ENCODE measurements at regions not wholly inside any gene's neighbourhood (a gene's known extent, or its start where the extent isn't known, plus 50 kb on each side); places are given as distances from the start of the nearest gene placed in this dataset.
A peak's percentile ranks its signal among the peaks of the same experiment; 100 is the strongest.
"Not testable (repeated sequence)": the region's sequence is repeated elsewhere in the genome, so short reads cannot be mapped to it uniquely, and the experiment has no call there.

- H3K36me3 Mint-ChIP-seq (ENCODE audit: low read depth), result no peaks in the 10 kb centered on the region
- DNase-seq, result no peak
- Histone ChIP-seq H3K9me3 (ENCODE audit: control insufficient read depth in 1 of 2, insufficient read depth in 1 of 2, low read length in 2 of 2) (no peaks in the 10 kb centered on the region), H3K4me1 (ENCODE audit: insufficient read depth, low read length) (peaks cover 2% of the 10 kb centered on the region), H3K36me3 (ENCODE audit: insufficient read depth, low read length) (no peaks in the 10 kb centered on the region), H3K27ac (ENCODE audit: low read depth in 1 of 2, low read length in 2 of 2) (no peak overlapping the region), H3K27me3 (ENCODE audit: control insufficient read depth in 1 of 2, insufficient read depth in 2 of 2, low read length in 2 of 2) (no peaks in the 10 kb centered on the region), H3K4me3 (ENCODE audit: low read length) (no peak overlapping the region)
- ChIA-PET POLR2A (interaction anchor here (8.2 kb wide), 1 partner anchor 81 kb away, joined by 463 read pairs; a partner anchor contains a TSS), CTCF (no interaction called here)
- intact Hi-C loops (cut with DNase I, micrococcal nuclease), result no loop called here
- no peaks in the 10 kb centered on the region for H3K27me3 Mint-ChIP-seq
- no peak for ATAC-seq (ENCODE audit: poor library complexity)
- H3K27ac Mint-ChIP-seq, result no peak overlapping the region
- no peaks in the 10 kb centered on the region for H3K4me1 Mint-ChIP-seq (ENCODE audit: low read depth)
- no peaks in the 10 kb centered on the region for H3K9me3 Mint-ChIP-seq
- no peak overlapping the region for H3K4me3 Mint-ChIP-seq
- no peak for TF ChIP-seq CTCF (IDR thresholded peaks at IDR 0.05)
These were observed 86.5 kb upstream of the BTN3A2 start for GRCh38 chr6:26278536-26278935.

GRCh38 chr6:26279371-26279770, 85.6 kb upstream of the BTN3A2 start:
- H3K4me1 ChIP-seq (ENCODE audit: insufficient read depth, low read length); DNase-seq; CTCF ChIA-PET; H3K4me3 Mint-ChIP-seq; H3K36me3 Mint-ChIP-seq (ENCODE audit: low read depth); POLR2A ChIA-PET; H3K9me3 ChIP-seq (ENCODE audit: control insufficient read depth in 1 of 2, insufficient read depth in 1 of 2, low read length in 2 of 2); ATAC-seq (ENCODE audit: poor library complexity); H3K27ac Mint-ChIP-seq; H3K27me3 Mint-ChIP-seq; H3K4me3 ChIP-seq (ENCODE audit: low read length); H3K27me3 ChIP-seq (ENCODE audit: control insufficient read depth in 1 of 2, insufficient read depth in 2 of 2, low read length in 2 of 2); H3K4me1 Mint-ChIP-seq (ENCODE audit: low read depth); H3K27ac ChIP-seq (ENCODE audit: low read depth in 1 of 2, low read length in 2 of 2); intact Hi-C loops (cut with DNase I, micrococcal nuclease); H3K36me3 ChIP-seq (ENCODE audit: insufficient read depth, low read length); H3K9me3 Mint-ChIP-seq: not testable (repeated sequence)

- H3K27me3 ChIP-seq (ENCODE audit: control insufficient read depth in 1 of 2, insufficient read depth in 2 of 2, low read length in 2 of 2), result no peaks in the 10 kb centered on the region
- peaks cover 8% of the 10 kb centered on the region for H3K36me3 Mint-ChIP-seq (ENCODE audit: low read depth)
- POLR2A ChIA-PET, result interaction anchor here (6.1 kb wide), 1 partner anchor 8 kb away, joined by 417 read pairs; a partner anchor contains a TSS
- H3K4me1 Mint-ChIP-seq (ENCODE audit: low read depth), result peaks cover 15% of the 10 kb centered on the region
- peak overlapping the region; percentile 54 for H3K4me3 Mint-ChIP-seq
- H3K4me3 ChIP-seq (ENCODE audit: low read length), result no peak overlapping the region
- DNase-seq, result no peak
- no peaks in the 10 kb centered on the region for H3K36me3 ChIP-seq (ENCODE audit: insufficient read depth, low read length)
- H3K27ac ChIP-seq (ENCODE audit: low read depth in 1 of 2, low read length in 2 of 2), result no peak overlapping the region
- H3K4me1 ChIP-seq (ENCODE audit: insufficient read depth, low read length), result peaks cover 11% of the 10 kb centered on the region
- H3K27ac Mint-ChIP-seq, result no peak overlapping the region
- CTCF ChIA-PET, result no interaction called here
- no peaks in the 10 kb centered on the region for H3K9me3 ChIP-seq (ENCODE audit: control insufficient read depth in 1 of 2, insufficient read depth in 1 of 2, low read length in 2 of 2)
- H3K9me3 Mint-ChIP-seq, result no peaks in the 10 kb centered on the region
- TF ChIP-seq CTCF (IDR thresholded peaks at IDR 0.05), result no peak
- intact Hi-C loops (cut with DNase I, micrococcal nuclease), result loop anchor here (10.0 kb wide), 2 partner anchors 854 to 1554 kb away; a partner anchor contains a TSS
- no peak for ATAC-seq (ENCODE audit: poor library complexity)
- H3K27me3 Mint-ChIP-seq, result peaks cover 4% of the 10 kb centered on the region
These were observed 84.6 kb upstream of the BTN3A2 start for GRCh38 chr6:26280407-26280806.

All from CD4-positive, alpha-beta T cell (primary cell).